HTR-8/SVneo (cell line): ENCODE measurements at regions not wholly inside any gene's neighbourhood (a gene's known extent, or its start where the extent isn't known, plus 50 kb on each side); places are given as distances from the start of the nearest gene placed in this dataset.
"Not testable (repeated sequence)": the region's sequence is repeated elsewhere in the genome, so short reads cannot be mapped to it uniquely, and the experiment has no call there.

Experiments used
- DNase-seq: peaks from one replicate; pipeline ENCODE4 v3.0.0; 2011; ENCODE audit warnings: low spot score, mixed read lengths; ENCODE audit not compliant: insufficient read length
- FAIRE-seq: peaks from 2 replicates; lab custom pipeline; 2011; peaks lifted over from hg19 to GRCh38; lab: Jason Lieb, UNC

DNA sequence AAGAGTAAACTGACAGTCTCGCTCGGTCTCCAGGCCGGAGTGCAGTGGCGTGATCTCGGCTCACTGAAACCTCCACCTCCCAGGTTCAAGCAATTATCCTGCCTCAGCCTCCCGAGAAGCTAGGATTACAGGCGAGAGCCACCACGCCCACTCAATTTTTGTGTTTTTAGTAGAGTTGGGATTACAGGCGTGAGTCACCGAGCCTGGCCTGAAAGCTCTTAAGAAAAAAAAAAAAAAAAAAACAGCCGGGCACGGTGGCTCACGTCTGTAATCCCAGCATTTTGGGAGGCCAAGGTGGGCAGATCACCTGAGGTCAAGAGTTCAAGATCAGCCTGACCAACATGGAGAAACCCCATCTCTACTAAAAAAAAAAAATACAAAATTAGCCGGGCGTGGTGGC is 55.3 kb upstream of the THOC2 start:
- not testable (repeated sequence) for DNase-seq, FAIRE-seq

DNA sequence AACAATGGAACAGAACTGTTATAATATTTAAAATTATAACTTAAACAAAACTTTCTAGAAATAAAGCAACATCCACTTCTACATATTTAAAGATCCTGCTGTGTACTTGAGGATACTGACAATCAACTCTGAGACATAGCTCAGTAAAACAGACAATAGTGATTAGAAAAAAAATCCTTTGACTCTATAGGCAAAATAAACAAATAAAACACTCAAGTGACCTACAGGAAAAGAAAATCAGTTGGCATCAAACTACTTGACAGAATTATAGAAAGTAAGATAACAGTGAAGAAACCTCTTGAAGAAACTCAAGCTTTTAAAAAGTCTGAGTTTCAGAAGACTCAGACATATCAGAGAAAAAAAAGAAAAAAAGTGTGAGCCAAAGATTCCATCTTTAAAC is 55.9 kb upstream of the THOC2 start:
- FAIRE-seq: no peak
- DNase-seq: no peak

DNA sequence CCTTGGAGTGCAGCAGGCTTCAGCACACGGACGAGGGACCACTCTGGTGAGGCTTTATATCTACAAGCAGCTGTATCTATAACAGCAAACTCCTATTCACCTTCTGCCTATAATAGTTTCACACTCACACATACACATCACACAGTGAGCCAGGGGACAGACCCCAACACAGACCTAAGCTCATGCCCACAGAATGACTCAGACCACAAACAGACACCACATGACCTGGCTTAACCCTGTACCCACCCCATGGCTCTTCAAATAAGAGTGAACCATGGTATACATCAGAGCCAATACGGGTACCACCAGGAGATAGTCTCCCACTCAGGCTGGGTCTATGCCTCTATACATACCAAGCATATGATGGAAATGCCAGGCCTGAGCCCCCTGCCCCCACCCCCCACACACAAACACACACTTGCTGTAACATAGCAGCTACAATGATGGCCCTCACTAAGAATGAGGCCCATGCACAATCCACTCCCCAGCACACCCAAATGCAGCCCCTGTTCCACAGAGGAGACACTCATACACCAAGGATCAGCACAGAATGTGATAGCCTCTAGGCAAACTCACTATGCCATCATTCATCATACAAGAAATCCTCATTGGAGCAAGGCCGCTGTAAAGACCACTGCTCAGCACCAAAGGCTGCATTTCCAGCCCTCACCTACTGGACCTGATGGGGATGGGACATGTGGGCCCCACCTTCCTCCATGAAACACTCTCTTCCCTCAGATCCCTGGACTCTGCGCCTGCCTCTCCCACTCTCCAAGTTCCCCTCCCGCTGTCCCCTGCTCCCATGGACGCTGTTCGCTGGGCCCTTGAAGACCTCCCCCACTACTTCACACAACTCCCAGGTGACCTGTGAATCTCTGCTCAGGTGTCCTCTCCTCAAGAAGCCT is 62.1 kb upstream of the XIAP start:
- FAIRE-seq (no peak), DNase-seq (no peak)

- not testable (repeated sequence) for FAIRE-seq, DNase-seq
Observed at GRCh38 chrX:123798706-123799430, 61.0 kb upstream of the XIAP start.

DNA sequence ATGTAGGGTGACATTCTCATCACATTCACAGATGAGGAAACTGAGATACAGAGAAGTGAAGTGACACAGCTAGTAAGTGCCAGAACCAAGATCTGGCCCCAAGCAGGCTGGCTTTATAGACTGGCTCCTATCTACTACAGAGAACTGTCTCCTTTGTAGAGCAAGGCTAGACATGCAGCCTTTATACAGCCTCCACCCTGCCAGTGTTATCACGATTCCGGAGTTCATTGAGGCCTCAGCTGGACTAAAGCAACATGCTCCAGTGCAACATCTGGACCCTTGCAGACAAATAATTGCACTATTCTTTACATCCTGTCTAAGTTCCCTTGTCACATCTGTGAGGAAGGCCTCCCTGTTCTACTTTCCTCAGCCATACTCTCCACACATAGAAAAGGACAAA is 58.0 kb upstream of the XIAP start:
- DNase-seq (no peak), FAIRE-seq (no peak)

DNA sequence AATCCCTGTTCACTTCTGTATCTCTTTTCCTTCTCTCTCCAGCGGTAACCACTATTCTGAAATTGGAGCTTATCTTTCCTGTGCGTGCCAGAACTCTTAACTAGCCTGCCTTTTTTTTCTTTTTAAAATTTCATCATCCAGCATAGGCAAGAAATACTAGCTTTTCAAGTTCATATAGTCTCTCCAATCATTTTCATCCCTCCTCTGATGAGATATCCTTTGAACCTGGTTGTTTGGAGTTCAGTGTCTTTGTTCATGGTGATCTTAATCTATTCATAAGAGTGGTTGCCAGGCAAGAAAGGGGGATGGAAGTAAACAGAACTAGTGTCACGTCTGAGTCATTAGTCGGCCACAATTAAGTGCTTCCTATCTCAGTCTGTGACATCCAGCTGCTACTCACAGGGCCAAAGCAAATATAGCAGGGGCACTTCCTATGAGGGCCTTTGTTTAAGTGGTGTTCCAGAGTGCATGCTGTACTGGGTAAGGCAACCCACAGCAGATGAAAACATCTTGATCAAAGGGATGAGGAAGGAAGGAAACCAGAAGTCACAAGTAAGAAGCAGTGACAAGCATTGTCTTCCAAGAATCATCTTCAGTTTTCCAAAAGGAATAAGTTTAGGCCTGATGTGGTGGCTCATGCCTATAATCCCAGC is 56.4 kb upstream of the XIAP start:
- peak; percentile 20 for DNase-seq
- no peak for FAIRE-seq

DNA sequence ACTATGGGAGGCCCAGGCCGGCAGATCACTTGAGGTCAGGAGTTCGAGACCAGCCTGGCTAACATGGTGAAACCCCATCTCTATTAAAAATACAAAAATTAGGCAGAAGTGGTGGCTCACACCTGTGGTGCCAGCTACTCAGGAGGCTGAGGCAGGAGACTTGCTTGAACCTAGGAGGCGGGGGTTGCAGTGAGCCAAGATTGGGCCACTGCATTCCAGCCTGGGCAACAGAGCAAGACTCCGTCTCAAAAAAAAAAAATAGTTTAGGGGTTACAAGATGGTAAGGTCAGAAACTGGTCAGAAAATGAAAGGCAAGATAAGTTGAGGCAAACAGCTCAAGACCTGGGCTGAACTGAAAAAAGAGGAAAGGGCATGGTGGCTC is 55.9 kb upstream of the XIAP start:
- FAIRE-seq: not testable (repeated sequence)

DNA sequence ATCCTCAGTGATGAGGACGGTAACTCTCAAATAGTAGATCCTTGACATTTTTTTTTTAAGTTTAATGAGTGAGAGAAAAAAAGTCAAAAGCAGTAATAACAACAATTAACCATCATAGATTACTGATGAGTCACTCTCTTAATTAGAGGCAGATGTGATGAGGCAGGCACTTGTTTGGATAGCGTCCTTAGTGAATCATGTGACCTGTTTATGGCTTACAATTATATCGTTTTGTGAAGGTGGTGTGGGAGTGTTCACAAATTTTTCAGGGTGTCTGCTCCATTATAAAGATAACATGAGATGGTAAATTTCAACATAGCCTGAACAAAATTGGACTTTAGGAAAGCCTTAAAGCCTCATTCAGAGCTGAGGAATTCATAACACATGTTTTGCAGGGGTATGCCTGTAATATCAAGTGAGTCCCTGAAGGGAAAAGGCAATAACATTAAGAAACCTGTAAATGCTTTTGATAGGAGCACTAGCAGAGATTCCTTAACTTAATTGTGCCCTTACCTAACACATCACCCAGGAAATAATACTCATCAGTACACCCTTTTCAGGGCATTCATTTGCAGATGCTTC is 51.9 kb upstream of the XIAP start:
- FAIRE-seq (no peak), DNase-seq (no peak)

More for the DNA sequence above, 55.9 kb upstream of the XIAP start:
- DNase-seq: not testable (repeated sequence)

- FAIRE-seq (no peak), DNase-seq (no peak)
Observed at GRCh38 chrX:123809854-123810375, 49.9 kb upstream of the XIAP start.
